HG02588 (cell line): ENCODE measurements at regions not wholly inside any gene's neighbourhood (a gene's known extent, or its start where the extent isn't known, plus 50 kb on each side); places are given as distances from the start of the nearest gene placed in this dataset.

Source experiments
- ATAC-seq: cut with Tn5 transposase; IDR thresholded peaks from one replicate; pipeline ENCODE4 v1.9.1; 2021; ENCODE audit warnings: mild to moderate bottlenecking, moderate library complexity; ENCODE audit not compliant: unreplicated experiment

DNA sequence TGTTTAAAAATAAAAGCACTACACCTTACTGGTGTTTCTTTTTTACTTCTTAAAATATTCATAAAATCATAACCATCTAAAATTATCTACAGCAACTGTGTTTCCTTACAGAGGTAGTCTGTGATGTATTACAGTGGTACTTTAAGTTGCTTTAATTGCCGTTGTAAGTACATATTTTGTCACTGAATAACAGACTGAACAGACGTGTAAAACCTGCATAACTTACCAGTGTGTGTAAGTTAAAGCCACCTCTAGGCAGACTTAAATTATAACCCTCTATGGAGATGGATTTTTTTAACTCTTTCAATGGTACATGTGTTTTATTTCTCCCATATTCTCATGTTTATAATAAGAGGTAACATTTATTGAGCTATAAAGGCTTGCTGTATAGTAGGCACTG lies 166.8 kb downstream of the NR4A2 start:
- ATAC-seq = no peak

DNA sequence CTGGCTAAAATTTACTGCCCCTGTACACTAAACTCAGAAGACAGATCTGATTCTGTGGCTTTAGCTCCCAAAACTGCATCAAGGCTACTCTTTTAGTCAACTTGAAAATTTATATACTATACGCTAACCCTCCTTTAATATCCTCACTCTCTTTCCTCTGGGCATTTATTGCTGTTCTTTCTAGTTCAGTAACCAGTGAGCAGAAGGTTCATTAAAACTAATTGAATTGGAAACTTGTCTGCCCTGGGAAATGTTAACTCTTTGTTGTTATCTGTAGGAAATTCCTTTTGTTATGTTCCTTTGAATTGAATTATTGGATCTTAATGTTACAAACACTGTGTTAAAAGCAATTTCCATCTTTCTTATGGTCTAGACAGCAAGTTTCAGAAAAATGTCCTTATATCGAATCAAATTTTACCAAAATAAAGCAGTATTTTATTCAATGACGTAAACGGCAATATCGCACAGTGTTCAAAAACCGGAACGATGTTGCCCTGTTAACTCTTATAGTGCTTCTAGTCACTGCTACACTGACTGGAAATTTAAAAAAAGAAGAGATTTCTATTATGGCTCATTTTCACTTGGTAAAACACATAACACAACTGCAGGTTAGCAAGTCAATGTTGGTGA lies 168.3 kb downstream of the NR4A2 start:
- ATAC-seq = no peak

DNA sequence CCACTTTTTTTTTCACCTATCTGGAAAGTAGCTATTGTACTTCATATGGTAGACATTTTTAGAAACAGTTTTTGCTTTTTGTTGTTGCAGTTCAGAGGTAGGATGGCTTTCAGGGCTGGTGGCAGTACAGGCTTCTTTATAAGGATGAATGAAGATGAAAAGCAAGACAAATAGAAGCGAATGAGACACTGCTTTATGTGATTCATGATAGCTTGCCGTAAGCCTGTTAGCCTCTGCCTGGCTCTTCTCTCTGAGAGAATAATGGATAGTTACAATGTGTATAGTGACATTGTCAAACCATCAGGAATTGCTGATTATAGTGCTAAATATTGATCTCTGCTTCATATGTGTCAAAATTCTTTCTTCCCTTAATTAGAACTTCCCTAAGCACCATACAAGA lies 173.7 kb downstream of the NR4A2 start:
- no peak for ATAC-seq

DNA sequence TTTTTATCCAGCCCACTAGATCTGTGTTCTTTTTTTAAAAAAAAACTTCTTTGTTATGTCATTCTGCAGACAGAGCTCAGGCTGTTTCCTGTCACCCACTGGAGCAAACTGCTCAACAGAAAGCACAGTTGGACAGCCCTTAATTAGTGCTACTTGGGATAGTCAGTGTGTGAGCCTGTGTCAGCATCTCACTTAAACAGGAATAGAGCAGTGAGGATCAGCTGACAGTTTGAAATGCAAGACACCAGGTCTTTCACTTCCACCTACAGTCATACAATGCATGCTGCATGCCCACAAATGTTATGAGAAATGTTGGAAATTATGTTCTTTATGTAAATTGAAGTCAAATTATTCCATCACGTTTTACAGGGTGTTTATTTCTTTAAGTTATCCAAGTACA lies 174.9 kb downstream of the NR4A2 start:
- no peak for ATAC-seq

DNA sequence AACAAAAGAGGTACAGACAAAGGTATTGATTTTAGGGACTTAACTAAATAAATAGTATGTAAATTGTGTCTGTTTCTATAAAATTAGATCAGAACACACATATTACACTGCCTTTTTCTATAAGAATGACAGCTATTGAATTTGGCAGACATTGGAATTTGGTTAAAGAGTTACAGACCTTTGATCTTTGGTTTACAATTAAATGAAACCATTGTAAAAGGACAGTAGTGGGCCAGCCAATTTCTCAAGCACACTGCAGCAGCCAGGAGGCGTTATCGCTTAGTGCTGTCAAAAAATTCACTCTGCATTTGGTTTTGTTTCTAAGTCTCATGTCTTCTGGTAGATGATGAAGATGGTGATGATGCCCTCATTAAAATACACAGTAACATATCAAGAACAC lies 175.9 kb downstream of the NR4A2 start:
- ATAC-seq = no peak

DNA sequence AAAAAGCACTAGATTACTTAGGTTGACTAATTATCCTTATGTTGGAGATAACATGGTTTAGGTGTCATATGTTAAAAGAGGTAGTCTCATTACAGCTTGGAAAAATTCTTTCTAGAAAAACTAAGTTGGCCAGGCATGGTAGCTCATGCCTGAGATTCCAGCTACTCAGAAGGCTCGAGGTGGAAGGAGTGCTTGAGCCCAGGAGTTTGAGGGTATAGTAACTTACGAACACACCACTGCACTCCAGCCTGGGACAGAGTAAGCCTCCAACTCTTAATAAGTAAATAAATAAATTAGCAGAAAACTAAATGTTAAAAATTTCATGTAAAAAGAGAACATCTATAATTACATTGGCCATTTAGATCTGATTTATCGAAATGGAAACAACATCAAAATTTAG lies 177.2 kb downstream of the NR4A2 start:
- ATAC-seq = no peak

DNA sequence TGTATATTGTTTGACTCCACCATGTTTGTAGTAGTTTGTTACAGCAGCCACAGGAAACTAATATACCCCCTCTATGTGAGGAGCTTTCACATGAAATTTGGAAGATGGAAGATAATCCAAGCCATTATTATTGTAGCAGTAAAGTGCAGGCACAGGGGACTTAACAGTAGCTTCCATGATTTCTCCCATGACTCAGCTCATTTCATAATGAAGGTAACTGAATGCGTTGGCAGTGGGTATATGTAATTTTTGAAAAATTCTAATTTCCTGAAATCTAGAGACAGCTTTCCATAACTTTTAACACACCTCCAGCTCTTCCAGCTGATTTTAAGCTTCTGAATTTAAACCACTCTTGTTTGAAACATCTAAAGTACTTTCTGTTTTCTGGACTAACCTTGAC lies 181.2 kb downstream of the NR4A2 start:
- no peak for ATAC-seq

DNA sequence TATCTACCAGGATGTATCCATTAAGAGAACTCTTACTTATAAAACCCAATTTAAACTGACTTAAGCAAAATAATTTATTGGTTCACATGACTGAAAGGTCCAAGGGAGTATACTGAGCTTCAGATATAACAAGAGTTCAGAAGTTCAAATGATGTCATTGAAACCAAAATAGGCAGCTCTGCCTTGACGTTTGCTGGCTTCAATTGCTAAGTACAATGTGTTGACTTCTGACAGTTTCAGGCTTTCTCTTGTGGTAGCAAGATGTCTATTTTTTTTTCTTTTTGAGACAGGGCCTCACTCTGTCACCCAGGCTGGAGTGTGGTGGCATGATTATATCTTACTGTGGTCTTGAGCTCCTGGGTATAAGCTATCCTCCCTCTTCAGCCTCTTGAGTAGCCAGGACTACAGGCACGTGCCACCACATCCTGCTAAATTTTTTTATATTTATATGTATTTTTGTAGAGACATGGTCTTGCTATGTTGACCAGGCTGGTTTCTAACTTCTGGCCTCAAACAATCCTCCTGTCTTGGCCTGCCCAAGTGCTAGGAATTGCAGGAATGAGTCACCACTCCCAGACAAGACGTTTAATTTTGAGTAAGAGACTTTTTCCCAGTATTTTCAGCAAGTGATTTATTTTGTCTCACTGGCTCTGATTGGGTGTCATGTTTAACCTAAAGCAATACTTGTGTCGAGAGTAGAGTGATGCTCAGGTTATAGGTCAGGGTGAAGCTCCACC lies 184.8 kb downstream of the NR4A2 start:
- peak; percentile 70 for ATAC-seq

DNA sequence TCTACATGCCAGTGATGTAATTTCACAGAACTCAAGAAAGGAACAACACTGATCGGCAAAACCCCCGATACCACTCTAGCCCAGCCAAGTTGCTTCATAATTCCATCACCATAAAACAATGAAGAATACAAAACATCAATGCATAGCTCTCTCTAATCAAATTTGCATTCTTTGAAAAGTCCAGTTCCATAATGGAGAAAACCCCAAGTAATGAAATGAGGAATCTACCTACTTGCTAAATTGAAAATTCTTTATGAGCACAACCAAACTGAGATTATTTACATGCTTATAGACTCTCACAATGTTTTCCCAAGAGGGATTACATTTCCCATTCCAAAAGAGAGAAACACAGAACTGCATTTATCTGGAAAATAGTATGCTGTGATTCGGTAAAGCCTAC lies 186.5 kb downstream of the NR4A2 start:
- ATAC-seq = no peak

DNA sequence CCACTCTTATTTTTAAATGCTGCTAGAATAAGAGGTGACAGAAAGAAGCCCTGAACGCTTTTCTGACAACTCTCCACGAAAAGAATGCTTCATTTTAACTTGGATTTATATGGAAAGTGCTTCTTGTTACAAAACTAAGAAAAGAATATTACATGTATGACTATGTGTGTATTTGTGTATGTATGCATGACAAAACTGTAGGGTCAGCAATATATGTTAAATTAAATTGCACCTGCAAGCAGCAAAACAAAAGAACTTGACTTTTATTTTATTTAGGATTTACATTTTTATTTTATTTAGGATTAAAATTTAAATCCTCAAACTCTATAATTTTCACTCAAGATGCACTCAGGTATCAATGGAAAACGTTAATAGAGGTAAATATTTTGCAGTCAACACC lies 187.1 kb downstream of the NR4A2 start:
- no peak for ATAC-seq

DNA sequence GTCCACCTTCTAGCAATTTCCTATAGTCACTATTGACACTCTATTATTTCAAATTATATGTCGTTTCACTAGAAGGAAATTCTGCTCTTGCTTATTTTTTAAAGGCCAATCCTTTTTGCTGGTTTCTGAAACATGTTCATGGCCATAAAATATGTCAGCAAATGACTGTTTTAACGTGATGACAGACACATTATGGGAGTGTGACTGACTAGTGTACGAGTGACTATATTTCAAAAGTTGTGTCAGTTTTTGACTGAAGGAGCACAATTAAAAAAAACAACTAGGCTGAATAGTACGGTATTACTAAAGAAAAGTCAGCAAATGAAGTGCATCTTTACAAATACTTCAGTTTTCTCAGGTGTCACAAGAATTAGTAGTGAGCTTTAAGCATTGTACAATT lies 196.0 kb downstream of the NR4A2 start:
- no peak for ATAC-seq

DNA sequence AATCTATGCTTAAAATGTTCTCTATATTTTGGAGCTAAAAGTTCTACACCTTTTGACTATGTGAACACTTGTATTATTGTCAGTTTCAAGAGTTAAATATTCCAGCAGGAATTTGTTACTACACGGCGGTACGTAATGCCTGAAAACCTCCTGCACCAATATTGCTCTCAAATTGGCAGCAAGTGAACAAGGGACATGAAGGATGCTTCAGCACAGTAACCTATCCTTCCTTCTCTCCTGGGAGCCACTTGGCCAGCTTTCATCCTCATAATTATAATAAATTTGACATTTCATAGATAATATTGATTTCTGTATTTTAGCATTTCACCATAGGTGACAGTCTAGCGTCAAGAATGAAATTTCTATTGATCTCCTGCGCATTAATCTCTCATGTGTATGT lies 197.6 kb downstream of the NR4A2 start:
- ATAC-seq = no peak

DNA sequence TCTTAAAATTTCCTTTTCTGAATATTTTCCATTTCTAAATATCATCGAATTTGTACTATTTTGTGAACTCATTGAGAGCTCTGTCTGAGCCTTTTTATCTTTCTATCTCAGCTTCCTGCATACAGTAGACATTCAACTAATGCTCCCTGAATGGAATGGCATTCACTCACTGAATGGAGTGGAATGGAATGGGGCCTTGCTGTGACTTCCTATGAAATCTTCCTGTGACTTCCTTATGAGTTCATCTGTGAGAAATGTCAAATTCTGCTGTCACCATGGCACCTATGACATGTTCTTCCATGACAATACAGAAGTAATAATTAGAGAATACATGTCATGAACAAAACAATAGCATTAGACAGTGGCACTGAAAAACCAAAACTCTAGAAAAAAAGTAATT lies 199.6 kb downstream of the NR4A2 start:
- ATAC-seq = no peak

DNA sequence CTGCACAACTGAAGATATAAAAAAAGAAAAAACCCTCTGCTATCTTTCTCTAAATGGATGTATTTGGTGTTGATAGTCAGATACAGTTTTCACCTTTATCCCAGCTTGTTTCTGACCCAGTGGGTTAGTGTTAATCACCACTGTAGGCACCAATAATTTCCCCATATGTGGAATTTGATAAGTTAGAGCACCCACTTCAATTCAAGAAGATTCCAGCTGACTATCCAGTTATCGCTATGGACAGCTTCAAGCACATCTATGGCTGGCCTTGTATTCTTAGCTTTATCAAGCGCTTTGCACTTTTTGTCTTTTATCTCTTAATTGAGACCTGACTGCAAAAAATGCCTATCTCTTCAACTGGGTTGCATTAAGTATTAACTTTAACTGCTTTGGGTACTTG lies 200.4 kb downstream of the NR4A2 start:
- ATAC-seq = no peak

DNA sequence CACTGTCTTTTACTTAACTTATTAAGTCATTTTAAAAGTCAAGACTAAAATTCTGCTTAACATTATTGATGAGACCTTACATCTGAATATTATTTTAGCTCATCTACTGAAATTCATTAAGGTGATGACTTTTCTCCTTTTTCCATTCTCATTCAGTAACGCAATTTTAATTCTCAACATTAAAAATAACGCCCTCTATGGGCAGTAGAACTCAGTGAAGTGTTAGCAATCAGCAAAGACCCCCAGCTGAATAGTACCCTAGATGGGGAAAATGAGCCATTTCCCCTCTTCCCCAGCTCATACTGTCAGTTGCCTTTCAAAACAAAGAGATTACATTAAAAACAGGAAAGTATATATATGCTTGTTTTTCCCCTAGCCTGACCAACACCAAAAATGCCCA lies 203.3 kb downstream of the NR4A2 start:
- no peak for ATAC-seq

DNA sequence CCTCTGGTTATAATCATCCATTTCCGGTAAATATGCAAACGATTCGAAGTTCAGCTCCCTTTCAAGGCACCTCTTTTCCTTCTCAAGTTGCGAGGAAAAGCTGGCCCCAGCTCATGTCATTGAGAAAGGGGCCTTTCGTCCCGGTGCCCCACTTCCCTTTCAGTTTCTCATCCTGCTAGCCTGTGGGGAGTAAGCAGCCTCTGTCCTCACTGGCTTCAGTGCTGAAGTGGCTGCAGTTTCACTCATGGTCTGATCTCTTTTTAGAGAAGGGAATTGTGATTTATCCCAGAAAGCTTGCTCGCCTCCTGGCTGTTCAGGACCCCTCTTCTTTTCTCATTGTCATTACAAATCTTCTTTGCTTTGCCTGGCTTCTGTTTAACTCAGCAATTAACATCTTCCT lies 207.5 kb downstream of the NR4A2 start:
- no peak for ATAC-seq

DNA sequence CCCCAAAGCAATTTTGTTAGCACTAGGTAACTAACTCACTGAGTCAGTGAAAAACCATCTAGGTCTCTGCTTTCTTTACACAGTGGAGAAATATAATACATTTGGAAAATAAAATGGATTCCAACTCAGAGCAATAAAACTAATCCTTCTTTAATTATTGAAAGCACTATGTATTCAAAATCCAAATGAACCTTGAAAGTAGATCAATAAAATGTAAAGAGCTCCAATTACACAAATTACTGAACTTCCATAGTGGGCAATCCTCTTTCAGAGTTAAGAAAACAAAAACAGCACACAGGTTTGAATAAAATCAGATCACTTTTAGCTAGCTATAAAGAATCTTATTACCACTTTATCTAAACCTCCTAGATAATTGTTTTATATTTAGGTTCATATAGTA lies 208.1 kb downstream of the NR4A2 start:
- no peak for ATAC-seq

DNA sequence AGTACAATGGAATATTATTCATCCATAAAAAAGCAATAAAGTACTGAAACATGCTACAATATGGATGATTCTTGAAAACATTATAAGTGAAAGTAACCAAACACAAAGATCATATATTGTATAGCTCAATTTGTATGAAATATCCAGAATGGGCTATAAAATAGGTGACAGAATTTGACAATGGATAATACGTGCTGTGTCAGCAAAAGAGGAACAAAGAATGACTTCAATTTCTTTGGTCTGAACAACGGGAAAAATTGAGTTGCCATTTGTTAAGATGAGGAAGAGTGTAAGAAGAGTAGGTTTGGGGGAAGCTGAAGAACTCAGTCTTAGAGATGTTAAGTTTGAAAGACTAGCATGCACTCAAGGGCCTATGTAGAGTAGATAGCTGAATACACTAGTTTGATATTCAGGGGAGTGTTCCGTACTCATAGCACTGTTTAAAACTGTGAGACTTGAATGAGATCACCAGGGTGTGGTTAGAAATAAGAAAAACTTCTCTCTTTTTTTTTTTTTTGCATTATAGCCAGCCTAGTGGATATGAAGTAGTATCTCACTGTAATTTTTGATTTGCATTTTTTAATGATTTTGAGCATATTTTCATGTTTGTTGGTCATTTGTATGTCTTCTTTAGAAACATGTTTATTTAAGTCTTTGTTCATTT lies 213.6 kb downstream of the NR4A2 start:
- ATAC-seq = no peak

DNA sequence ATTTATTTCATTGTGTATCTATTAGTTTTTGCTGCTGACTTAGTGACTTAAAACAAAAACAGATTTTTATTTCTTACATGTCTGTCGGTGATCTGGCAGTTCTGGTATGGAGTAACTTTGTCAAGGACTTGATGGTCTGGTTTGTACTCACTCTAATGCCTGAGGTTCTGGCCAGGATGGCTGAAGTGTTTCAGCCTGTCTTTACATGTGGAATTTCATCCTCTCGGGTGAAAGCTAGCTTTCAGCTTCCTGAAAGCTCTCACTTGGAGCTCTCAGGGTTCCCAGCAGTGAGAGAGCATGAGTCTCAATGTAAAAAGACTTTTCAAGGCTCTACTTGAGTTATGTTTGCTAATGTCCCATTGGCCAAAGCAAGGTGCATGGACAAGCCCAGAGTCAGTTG lies 216.4 kb downstream of the NR4A2 start:
- no peak for ATAC-seq

DNA sequence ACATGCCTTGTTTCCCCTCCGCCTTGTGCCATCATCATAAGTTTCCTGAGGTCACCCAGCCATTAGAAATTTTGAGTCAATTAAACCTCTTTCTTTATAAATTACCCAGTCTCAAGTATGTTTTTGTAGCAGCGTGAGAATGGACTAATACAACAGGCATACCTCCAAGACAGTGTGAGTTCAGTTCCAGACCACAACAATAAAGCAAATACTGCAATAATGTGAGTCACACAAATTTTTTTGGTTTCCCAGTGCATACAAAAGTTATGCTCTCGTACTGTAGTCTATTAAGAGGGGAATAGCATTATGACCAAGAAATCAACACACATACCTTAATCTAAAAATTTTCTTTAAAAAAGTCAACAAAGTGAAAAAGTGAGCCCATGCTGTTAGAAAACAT lies 217.2 kb downstream of the NR4A2 start:
- ATAC-seq = no peak

DNA sequence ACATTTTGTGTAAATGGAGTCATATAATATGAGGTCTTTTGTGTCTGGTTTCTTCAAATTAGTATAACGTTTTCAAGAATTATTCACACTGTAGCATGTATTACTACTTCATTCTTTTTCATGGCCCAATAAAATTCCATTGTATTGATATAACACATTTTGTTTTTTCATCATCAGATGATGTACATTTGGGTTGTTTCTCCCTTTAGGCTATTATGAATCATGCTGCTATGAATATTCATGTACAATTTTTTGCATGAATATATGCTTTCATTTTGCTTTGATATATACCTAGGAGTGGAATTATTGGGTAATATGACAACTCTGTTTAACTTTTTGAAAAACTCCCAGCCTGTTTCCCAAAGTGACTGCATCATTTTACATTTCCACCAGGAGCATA lies 220.2 kb downstream of the NR4A2 start:
- ATAC-seq = no peak

DNA sequence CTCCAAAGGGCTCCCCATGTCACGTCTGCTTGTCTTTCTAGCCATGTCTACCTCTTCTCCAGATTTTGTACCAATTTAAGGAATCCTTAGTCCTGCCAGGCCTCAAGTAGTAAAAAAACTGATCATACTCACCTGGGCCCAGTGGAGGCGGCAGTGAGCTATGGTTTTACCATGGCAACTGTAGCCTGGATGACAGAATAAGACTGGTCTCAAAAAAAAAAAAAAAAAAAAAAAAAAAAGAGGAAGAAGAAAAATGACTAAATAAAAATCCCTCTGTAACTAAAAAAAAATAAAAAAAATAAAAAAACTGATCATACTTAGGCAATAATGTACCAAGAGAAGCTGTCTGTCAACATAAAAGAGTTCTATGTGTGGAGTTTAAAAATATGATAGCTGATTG lies 221.6 kb downstream of the NR4A2 start:
- peak; percentile 98 for ATAC-seq
